ENCODE measurements at regions not wholly inside any gene's neighbourhood (a gene's known extent, or its start where the extent isn't known, plus 50 kb on each side); places are given as distances from the start of the nearest gene placed in this dataset.
A peak's percentile ranks its signal among the peaks of the same experiment; 100 is the strongest.
"Not testable (repeated sequence)": the region's sequence is repeated elsewhere in the genome, so short reads cannot be mapped to it uniquely, and the experiment has no call there.

GRCh38 chr20:30511322-30512030 is 746.0 kb upstream of the DEFB115 start:
- no peak for DNase-seq

GRCh38 chr20:30513050-30513628 is 744.3 kb upstream of the DEFB115 start:
- DNase-seq = no peak

GRCh38 chr20:30515915-30516314 is 741.5 kb upstream of the DEFB115 start:
- not testable (repeated sequence) for DNase-seq

- DNase-seq = not testable (repeated sequence)
Measured at GRCh38 chr20:30518906-30519305, 738.6 kb upstream of the DEFB115 start.

- DNase-seq = not testable (repeated sequence)
Measured at GRCh38 chr20:30521686-30522415, 735.6 kb upstream of the DEFB115 start.

GRCh38 chr20:30524155-30524554 is 733.3 kb upstream of the DEFB115 start:
- not testable (repeated sequence) for DNase-seq

GRCh38 chr20:30524761-30525160 is 732.7 kb upstream of the DEFB115 start:
- not testable (repeated sequence) for DNase-seq

- not testable (repeated sequence) for DNase-seq
Measured at GRCh38 chr20:30533653-30534052, 723.8 kb upstream of the DEFB115 start.

GRCh38 chr20:30537459-30537858 is 720.0 kb upstream of the DEFB115 start:
- DNase-seq = not testable (repeated sequence)

GRCh38 chr20:30540330-30541069 is 717.0 kb upstream of the DEFB115 start:
- not testable (repeated sequence) for DNase-seq

- DNase-seq = not testable (repeated sequence)
Measured at GRCh38 chr20:30551236-30551635, 706.2 kb upstream of the DEFB115 start.

- not testable (repeated sequence) for DNase-seq
Measured at GRCh38 chr20:30556797-30557196, 700.7 kb upstream of the DEFB115 start.

GRCh38 chr20:30565086-30565485 is 692.4 kb upstream of the DEFB115 start:
- not testable (repeated sequence) for DNase-seq

- not testable (repeated sequence) for DNase-seq
Measured at GRCh38 chr20:30569867-30570266, 687.6 kb upstream of the DEFB115 start.

GRCh38 chr20:30570622-30571021 is 686.8 kb upstream of the DEFB115 start:
- not testable (repeated sequence) for DNase-seq

- not testable (repeated sequence) for DNase-seq
Measured at GRCh38 chr20:30574337-30574736, 683.1 kb upstream of the DEFB115 start.

GRCh38 chr20:30579069-30579468 is 678.4 kb upstream of the DEFB115 start:
- not testable (repeated sequence) for DNase-seq

- not testable (repeated sequence) for DNase-seq
Measured at GRCh38 chr20:30579824-30580438, 677.5 kb upstream of the DEFB115 start.

GRCh38 chr20:30581839-30582238 is 675.6 kb upstream of the DEFB115 start:
- DNase-seq = not testable (repeated sequence)

GRCh38 chr20:30584403-30584802 is 673.1 kb upstream of the DEFB115 start:
- DNase-seq = not testable (repeated sequence)

- peak in 1 of 2 donors; percentile 1 for DNase-seq
Measured at GRCh38 chr20:30585244-30585796, 672.1 kb upstream of the DEFB115 start.

- DNase-seq = not testable (repeated sequence)
Measured at GRCh38 chr20:30586178-30586577, 671.3 kb upstream of the DEFB115 start.
